GM23338 (cell line): ENCODE measurements at regions not wholly inside any gene's neighbourhood (a gene's known extent, or its start where the extent isn't known, plus 50 kb on each side); places are given as distances from the start of the nearest gene placed in this dataset.

Experiments
- CREB1 ChIP-seq: fragments of 250-450 bp; sonication (Bioruptor Pico); IDR thresholded peaks from 2 replicates; pipeline ENCODE4 v1.5.0; 2020; ENCODE audit warnings: low read depth, mild to moderate bottlenecking, moderate library complexity
- CTCF ChIP-seq, 2 experiments: fragments of 200-600 bp in 1 of 2; sonication (generic) in 1 of 2; conservative IDR thresholded peaks; 2 replicates each; pipeline versions ENCODE4 v1.5.1 to v1.6.1; 2016 to 2017; ENCODE audit warnings: antibody characterized with exemption in 2 of 2, low read depth in 2 of 2, mild to moderate bottlenecking in 2 of 2, moderate library complexity in 1 of 2
- ETS1 ChIP-seq: IDR thresholded peaks from 2 replicates; pipeline ENCODE4 v1.6.1; 2016; ENCODE audit warnings: antibody characterized with exemption
- EZH2 ChIP-seq: fragments of 200-600 bp; sonication (generic); IDR thresholded peaks from one replicate; pipeline ENCODE4 v1.8.0; 2017; ENCODE audit warnings: antibody characterized with exemption, mild to moderate bottlenecking, low read depth; ENCODE audit not compliant: unreplicated experiment
- EZH2phosphoT487 ChIP-seq: fragments of 200-600 bp; sonication (generic); IDR thresholded peaks from one replicate; pipeline ENCODE4 v1.8.1; 2018; ENCODE audit warnings: antibody characterized with exemption; ENCODE audit not compliant: unreplicated experiment
- JUNB ChIP-seq: IDR thresholded peaks from one replicate; pipeline ENCODE4 v1.6.1; 2016; ENCODE audit warnings: antibody characterized with exemption; ENCODE audit not compliant: unreplicated experiment
- POLR2AphosphoS5 ChIP-seq: IDR thresholded peaks from 2 replicates; pipeline ENCODE4 v1.6.1; 2016; ENCODE audit warnings: antibody characterized with exemption, low read depth
- REST ChIP-seq: IDR thresholded peaks from one replicate; pipeline ENCODE4 v1.6.1; 2018; ENCODE audit warnings: antibody characterized with exemption; ENCODE audit not compliant: unreplicated experiment
- ZNF331 ChIP-seq: fragments of 250-450 bp; sonication (Bioruptor Pico); IDR thresholded peaks from 2 replicates; pipeline ENCODE4 v1.5.0; 2020; ENCODE audit warnings: low read depth, mild to moderate bottlenecking, moderate library complexity

- TF ChIP-seq EZH2phosphoT487 = no peak
- TF ChIP-seq POLR2AphosphoS5 = no peak
- no peak for TF ChIP-seq CTCF (conservative IDR thresholded peaks at IDR 0.05; ENCODE audit: low read depth in 2 of 2)
- TF ChIP-seq ETS1 = no peak
- no peak for TF ChIP-seq EZH2
- TF ChIP-seq JUNB = no peak
- no peak for TF ChIP-seq REST
- TF ChIP-seq ZNF331 = no peak
- no peak for TF ChIP-seq CREB1
These were observed 174.3 kb downstream of the SNX10 start for GRCh38 chr7:26466007-26466406.
